ENCODE measurements at regions not wholly inside any gene's neighbourhood (a gene's known extent, or its start where the extent isn't known, plus 50 kb on each side); places are given as distances from the start of the nearest gene placed in this dataset.

- Histone ChIP-seq H3K4me3 (no peak overlapping the region), H3K9me3 (no peaks in the 10 kb centered on the region), H3K36me3 (no peaks in the 10 kb centered on the region), H3K27me3 (peaks cover 0 to 16% (median 7%) of the 10 kb centered on the region in 3 donors), H3K4me1 (no peaks in the 10 kb centered on the region), H3K27ac (no peak overlapping the region)
- 72 to 78% methylated on average over 5 of the region's 5 CpGs for WGBS, 2 donors
- TF ChIP-seq POLR2A (IDR thresholded peaks at IDR 0.05), result no peak
- no peak for TF ChIP-seq POLR2AphosphoS5 (IDR thresholded peaks at IDR 0.05)
- no peak for TF ChIP-seq EP300 (IDR thresholded peaks at IDR 0.05)
- TF ChIP-seq CTCF (IDR thresholded peaks at IDR 0.05), result no peak
- intact Hi-C loops (cut with DNase I), result no loop called here
- no peak for DNase-seq
These were observed 325.7 kb downstream of the ARRDC4 start for GRCh38 chr15:98286200-98286599.

- H3K4me3 ChIP-seq, result no peak overlapping the region
- no peaks in the 10 kb centered on the region for H3K9me3 ChIP-seq
- no peaks in the 10 kb centered on the region for H3K36me3 ChIP-seq
- intact Hi-C loops (cut with DNase I), result no loop called here
- WGBS, 2 donors, result 81 to 86% methylated on average over 3 of the region's 3 CpGs
- peaks cover 0 to 22% (median 7%) of the 10 kb centered on the region in 3 donors for H3K27me3 ChIP-seq
- H3K27ac ChIP-seq, result no peak overlapping the region
- no peak for TF ChIP-seq CTCF (IDR thresholded peaks at IDR 0.05)
- no peak for TF ChIP-seq POLR2A (IDR thresholded peaks at IDR 0.05)
- TF ChIP-seq POLR2AphosphoS5 (IDR thresholded peaks at IDR 0.05), result no peak
- TF ChIP-seq EP300 (IDR thresholded peaks at IDR 0.05), result no peak
- no peaks in the 10 kb centered on the region for H3K4me1 ChIP-seq
- DNase-seq, result no peak
These were observed 326.3 kb downstream of the ARRDC4 start for GRCh38 chr15:98286831-98287230.

GRCh38 chr15:98288091-98288590, 327.6 kb downstream of the ARRDC4 start:
- Histone ChIP-seq H3K4me3 (no peak overlapping the region), H3K27ac (no peak overlapping the region), H3K27me3 (peaks cover 0 to 34% (median 7%) of the 10 kb centered on the region in 3 donors), H3K9me3 (no peaks in the 10 kb centered on the region), H3K4me1 (peaks cover 0 to 10% (median 9%) of the 10 kb centered on the region in 4 donors), H3K36me3 (no peaks in the 10 kb centered on the region)
- no peak for DNase-seq
- WGBS, 2 donors, result 90 to 91% methylated on average over 11 of the region's 11 CpGs
- TF ChIP-seq CTCF (IDR thresholded peaks at IDR 0.05), result no peak
- no peak for TF ChIP-seq EP300 (IDR thresholded peaks at IDR 0.05)
- intact Hi-C loops (cut with DNase I), result no loop called here

GRCh38 chr15:98289747-98290146, 329.2 kb downstream of the ARRDC4 start:
- intact Hi-C loops (cut with DNase I), result loop anchor here (10.0 kb wide), 1 partner anchor 385 kb away; no protein-coding TSS in a partner anchor
- no peak for DNase-seq
- no peaks in the 10 kb centered on the region for H3K36me3 ChIP-seq
- TF ChIP-seq EP300 (IDR thresholded peaks at IDR 0.05), result no peak
- no peak for TF ChIP-seq POLR2AphosphoS5 (IDR thresholded peaks at IDR 0.05)
- TF ChIP-seq CTCF (IDR thresholded peaks at IDR 0.05), result no peak
- TF ChIP-seq POLR2A (IDR thresholded peaks at IDR 0.05), result no peak
- WGBS, 2 donors, result 6 to 20% methylated on average over 3 of the region's 3 CpGs
- H3K27me3 ChIP-seq, result peaks cover 0 to 35% (median 7%) of the 10 kb centered on the region in 3 donors
- no peak overlapping the region for H3K27ac ChIP-seq
- H3K9me3 ChIP-seq, result no peaks in the 10 kb centered on the region
- peaks cover 0 to 10% (median 9%) of the 10 kb centered on the region in 4 donors for H3K4me1 ChIP-seq
- no peak overlapping the region for H3K4me3 ChIP-seq

Measured in sigmoid colon (tissue), 6 donors.